ENCODE measurements at regions not wholly inside any gene's neighbourhood (a gene's known extent, or its start where the extent isn't known, plus 50 kb on each side); places are given as distances from the start of the nearest gene placed in this dataset.

GRCh38 chr4:58360354-58361133 is 1250.4 kb upstream of the IGFBP7 start:
- WGBS (ENCODE audit: extremely low coverage, insufficient coverage, insufficient read length) = no CpG with 5 or more reads among the region's 5 CpGs
- H3K18ac ChIP-seq (ENCODE audit: low read length) = no peak overlapping the region
- no peak overlapping the region for H3K14ac ChIP-seq (ENCODE audit: low read length)
- H3K27ac ChIP-seq (ENCODE audit: low read depth, low read length) = no peak overlapping the region
- H4K8ac ChIP-seq (ENCODE audit: low read depth, low read length) = no peak overlapping the region
- H4K91ac ChIP-seq (ENCODE audit: low read depth, low read length) = no peak overlapping the region
- H3K23ac ChIP-seq (ENCODE audit: low read length) = no peak overlapping the region
- no peak overlapping the region for H2BK5ac ChIP-seq (ENCODE audit: low read depth, low read length, poor library complexity)
- H3K9me3 ChIP-seq (ENCODE audit: insufficient read depth, low read depth, low read length) = peaks cover 8% of the 10 kb centered on the region
- no peak overlapping the region for H4K12ac ChIP-seq (ENCODE audit: low read depth, low read length)
- H2BK120ac ChIP-seq (ENCODE audit: insufficient read depth, low read length, poor library complexity) = no peak overlapping the region
- no peak for DNase-seq
- no peaks in the 10 kb centered on the region for H3K79me2 ChIP-seq (ENCODE audit: control insufficient read depth, insufficient read depth, low read length, poor library complexity)
- H2AK5ac ChIP-seq (ENCODE audit: low read length) = no peak overlapping the region
- peak overlapping the region; percentile 16 for H3K4me3 ChIP-seq (ENCODE audit: low read depth, low read length)
- H3K9ac ChIP-seq (ENCODE audit: low read length) = no peak overlapping the region
- H3K79me1 ChIP-seq (ENCODE audit: low read length) = no peaks in the 10 kb centered on the region
- H3K4me2 ChIP-seq (ENCODE audit: low read length) = no peak overlapping the region
- H3K4me1 ChIP-seq (ENCODE audit: control insufficient read depth in 1 of 2, insufficient read depth in 2 of 2, low read length in 2 of 2) = no peaks in the 10 kb centered on the region
- H3K4ac ChIP-seq (ENCODE audit: low read depth, low read length) = no peak overlapping the region
- no peak overlapping the region for H2BK12ac ChIP-seq (ENCODE audit: low read length)
- H2AFZ ChIP-seq (ENCODE audit: insufficient read depth, low read length, poor library complexity) = no peak overlapping the region
- H3K36me3 ChIP-seq (ENCODE audit: control insufficient read depth in 1 of 2, insufficient read depth in 2 of 2, low read length in 2 of 2) = peaks cover 0 to 2% of the 10 kb centered on the region in 2 experiments
- no peaks in the 10 kb centered on the region for H3K27me3 ChIP-seq (ENCODE audit: insufficient read depth, low read length)

- no peak overlapping the region for H2BK120ac ChIP-seq (ENCODE audit: insufficient read depth, low read length, poor library complexity)
Observed at GRCh38 chr4:58359590-58359989, 1249.4 kb upstream of the IGFBP7 start.

GRCh38 chr4:58357947-58358346 is 1247.8 kb upstream of the IGFBP7 start:
- Histone ChIP-seq H3K27ac (ENCODE audit: low read depth, low read length) (no peak overlapping the region), H3K79me2 (ENCODE audit: control insufficient read depth, insufficient read depth, low read length, poor library complexity) (no peaks in the 10 kb centered on the region), H3K4ac (ENCODE audit: low read depth, low read length) (no peak overlapping the region), H2BK12ac (ENCODE audit: low read length) (no peak overlapping the region), H2BK5ac (ENCODE audit: low read depth, low read length, poor library complexity) (no peak overlapping the region), H2AK5ac (ENCODE audit: low read length) (no peak overlapping the region), H3K18ac (ENCODE audit: low read length) (no peak overlapping the region), H3K79me1 (ENCODE audit: low read length) (no peaks in the 10 kb centered on the region), H3K9ac (ENCODE audit: low read length) (no peak overlapping the region), H3K9me3 (ENCODE audit: insufficient read depth, low read depth, low read length) (peaks cover 8% of the 10 kb centered on the region), H4K12ac (ENCODE audit: low read depth, low read length) (no peak overlapping the region), H3K4me3 (ENCODE audit: low read depth, low read length) (no peak overlapping the region), H4K8ac (ENCODE audit: low read depth, low read length) (no peak overlapping the region), H2AFZ (ENCODE audit: insufficient read depth, low read length, poor library complexity) (no peak overlapping the region), H4K91ac (ENCODE audit: low read depth, low read length) (no peak overlapping the region), H2BK120ac (ENCODE audit: insufficient read depth, low read length, poor library complexity) (no peak overlapping the region), H3K36me3 (ENCODE audit: control insufficient read depth in 1 of 2, insufficient read depth in 2 of 2, low read length in 2 of 2) (peaks cover 0 to 2% of the 10 kb centered on the region in 2 experiments), H3K14ac (ENCODE audit: low read length) (no peak overlapping the region), H3K23ac (ENCODE audit: low read length) (no peak overlapping the region), H3K27me3 (ENCODE audit: insufficient read depth, low read length) (no peaks in the 10 kb centered on the region), H3K4me2 (ENCODE audit: low read length) (no peak overlapping the region), H3K4me1 (ENCODE audit: control insufficient read depth in 1 of 2, insufficient read depth in 2 of 2, low read length in 2 of 2) (no peaks in the 10 kb centered on the region)
- no peak for DNase-seq

More at GRCh38 chr4:58359590-58359989, 1249.4 kb upstream of the IGFBP7 start:
- Histone ChIP-seq H3K4ac (ENCODE audit: low read depth, low read length) (no peak overlapping the region), H2AFZ (ENCODE audit: insufficient read depth, low read length, poor library complexity) (no peak overlapping the region), H3K23ac (ENCODE audit: low read length) (no peak overlapping the region), H3K4me1 (ENCODE audit: control insufficient read depth in 1 of 2, insufficient read depth in 2 of 2, low read length in 2 of 2) (no peaks in the 10 kb centered on the region), H4K12ac (ENCODE audit: low read depth, low read length) (no peak overlapping the region), H3K18ac (ENCODE audit: low read length) (no peak overlapping the region), H3K79me1 (ENCODE audit: low read length) (no peaks in the 10 kb centered on the region), H3K27ac (ENCODE audit: low read depth, low read length) (no peak overlapping the region), H2BK12ac (ENCODE audit: low read length) (no peak overlapping the region), H3K79me2 (ENCODE audit: control insufficient read depth, insufficient read depth, low read length, poor library complexity) (no peaks in the 10 kb centered on the region), H3K27me3 (ENCODE audit: insufficient read depth, low read length) (no peaks in the 10 kb centered on the region), H3K14ac (ENCODE audit: low read length) (no peak overlapping the region), H3K4me2 (ENCODE audit: low read length) (no peak overlapping the region), H3K9me3 (ENCODE audit: insufficient read depth, low read depth, low read length) (peaks cover 8% of the 10 kb centered on the region), H3K9ac (ENCODE audit: low read length) (no peak overlapping the region), H3K36me3 (ENCODE audit: control insufficient read depth in 1 of 2, insufficient read depth in 2 of 2, low read length in 2 of 2) (peaks cover 0 to 2% of the 10 kb centered on the region in 2 experiments), H2AK5ac (ENCODE audit: low read length) (no peak overlapping the region), H4K91ac (ENCODE audit: low read depth, low read length) (no peak overlapping the region), H2BK5ac (ENCODE audit: low read depth, low read length, poor library complexity) (no peak overlapping the region), H3K4me3 (ENCODE audit: low read depth, low read length) (no peak overlapping the region), H4K8ac (ENCODE audit: low read depth, low read length) (no peak overlapping the region)
- no CpG with 5 or more reads among the region's 3 CpGs for WGBS (ENCODE audit: extremely low coverage, insufficient coverage, insufficient read length)
- DNase-seq = no peak

GRCh38 chr4:58325070-58325469 is 1214.9 kb upstream of the IGFBP7 start:
- no CpG with 5 or more reads among the region's 4 CpGs for WGBS (ENCODE audit: extremely low coverage, insufficient coverage, insufficient read length)
- Histone ChIP-seq H3K79me1 (ENCODE audit: low read length) (no peaks in the 10 kb centered on the region), H3K4me3 (ENCODE audit: low read depth, low read length) (no peak overlapping the region), H3K14ac (ENCODE audit: low read length) (no peak overlapping the region), H2BK5ac (ENCODE audit: low read depth, low read length, poor library complexity) (no peak overlapping the region), H3K27ac (ENCODE audit: low read depth, low read length) (no peak overlapping the region), H2BK120ac (ENCODE audit: insufficient read depth, low read length, poor library complexity) (no peak overlapping the region), H3K23ac (ENCODE audit: low read length) (no peak overlapping the region), H3K18ac (ENCODE audit: low read length) (no peak overlapping the region), H3K36me3 (ENCODE audit: control insufficient read depth in 1 of 2, insufficient read depth in 2 of 2, low read length in 2 of 2) (no peaks in the 10 kb centered on the region), H4K12ac (ENCODE audit: low read depth, low read length) (no peak overlapping the region), H3K4me1 (ENCODE audit: control insufficient read depth in 1 of 2, insufficient read depth in 2 of 2, low read length in 2 of 2) (no peaks in the 10 kb centered on the region), H2AK5ac (ENCODE audit: low read length) (no peak overlapping the region), H3K4ac (ENCODE audit: low read depth, low read length) (no peak overlapping the region), H2AFZ (ENCODE audit: insufficient read depth, low read length, poor library complexity) (no peak overlapping the region), H2BK12ac (ENCODE audit: low read length) (no peak overlapping the region), H3K4me2 (ENCODE audit: low read length) (no peak overlapping the region), H3K9ac (ENCODE audit: low read length) (no peak overlapping the region), H4K8ac (ENCODE audit: low read depth, low read length) (no peak overlapping the region), H3K79me2 (ENCODE audit: control insufficient read depth, insufficient read depth, low read length, poor library complexity) (no peaks in the 10 kb centered on the region), H3K9me3 (ENCODE audit: insufficient read depth, low read depth, low read length) (no peaks in the 10 kb centered on the region), H4K91ac (ENCODE audit: low read depth, low read length) (no peak overlapping the region), H3K27me3 (ENCODE audit: insufficient read depth, low read length) (no peaks in the 10 kb centered on the region)
- no peak for DNase-seq

All from trophoblast cell (in vitro differentiated cells and primary cell).